ENCODE measurements at regions not wholly inside any gene's neighbourhood (a gene's known extent, or its start where the extent isn't known, plus 50 kb on each side); places are given as distances from the start of the nearest gene placed in this dataset.
"Not testable (repeated sequence)": the region's sequence is repeated elsewhere in the genome, so short reads cannot be mapped to it uniquely, and the experiment has no call there.

GRCh38 chr3:127520993-127521392 is 69.5 kb downstream of the TPRA1 start:
- DNase-seq = no peak

GRCh38 chr3:127518456-127519081 is 72.0 kb downstream of the TPRA1 start:
- no peak for DNase-seq

- DNase-seq = no peak
Observed at GRCh38 chr3:127512256-127512655, 78.3 kb downstream of the TPRA1 start.

- DNase-seq = no peak
Observed at GRCh38 chr3:127501177-127501576, 89.4 kb downstream of the TPRA1 start.

- DNase-seq = no peak
Observed at GRCh38 chr3:127497676-127498075, 92.9 kb downstream of the TPRA1 start.

- DNase-seq = no peak
Observed at GRCh38 chr3:127497166-127497565, 93.4 kb downstream of the TPRA1 start.

GRCh38 chr3:127495821-127496655 is 94.5 kb downstream of the TPRA1 start:
- no peak for DNase-seq

GRCh38 chr3:127493924-127494646 is 96.4 kb downstream of the TPRA1 start:
- DNase-seq = no peak

- DNase-seq = no peak
Observed at GRCh38 chr3:127492426-127492825, 98.1 kb downstream of the TPRA1 start.

GRCh38 chr3:127491909-127492308 is 98.6 kb downstream of the TPRA1 start:
- no peak for DNase-seq

- no peak for DNase-seq
Observed at GRCh38 chr3:127491323-127491722, 99.2 kb downstream of the TPRA1 start.

- not testable (repeated sequence) for DNase-seq
Observed at GRCh38 chr3:127491024-127491305, 99.6 kb downstream of the TPRA1 start.

- DNase-seq = no peak
Observed at GRCh38 chr3:127490271-127491023, 100.1 kb downstream of the TPRA1 start.

- DNase-seq = no peak
Observed at GRCh38 chr3:127489357-127489756, 101.2 kb downstream of the TPRA1 start.

GRCh38 chr3:127488740-127489139 is 101.8 kb downstream of the TPRA1 start:
- DNase-seq = no peak

- DNase-seq = no peak
Observed at GRCh38 chr3:127488141-127488672, 102.3 kb downstream of the TPRA1 start.

GRCh38 chr3:127487196-127487595 is 103.3 kb downstream of the TPRA1 start:
- DNase-seq = no peak

- DNase-seq = no peak
Observed at GRCh38 chr3:127486321-127486944, 104.1 kb downstream of the TPRA1 start.

- no peak for DNase-seq
Observed at GRCh38 chr3:127485396-127486170, 105.0 kb downstream of the TPRA1 start.

- DNase-seq = no peak
Observed at GRCh38 chr3:127484601-127485388, 105.7 kb downstream of the TPRA1 start.

Data from inflammatory macrophage treated with lipopolysaccharide for 4 hours (primary cell).